Neural cell (in vitro differentiated cells): ENCODE measurements at regions not wholly inside any gene's neighbourhood (a gene's known extent, or its start where the extent isn't known, plus 50 kb on each side); places are given as distances from the start of the nearest gene placed in this dataset.

Experiments
- CTCF ChIP-seq: fragments of 450-650 bp; IDR thresholded peaks from 2 replicates; pipeline ENCODE4 v1.5.1; 2014; ENCODE audit warnings: antibody characterized with exemption, mild to moderate bottlenecking, moderate library complexity; ENCODE audit not compliant: poor library complexity, severe bottlenecking
- POLR2AphosphoS5 ChIP-seq: IDR thresholded peaks from 2 replicates; pipeline ENCODE4 v1.6.1; 2012
- SMC3 ChIP-seq: fragments of 450-650 bp; conservative IDR thresholded peaks from 2 replicates; pipeline ENCODE4 v1.6.1; 2014; ENCODE audit warnings: antibody characterized with exemption, mild to moderate bottlenecking, moderate library complexity; ENCODE audit not compliant: poor library complexity

GRCh38 chr11:44404736-44405395 lies 94.9 kb upstream of the ALX4 start:
- TF ChIP-seq CTCF (no peak), POLR2AphosphoS5 (no peak), SMC3 (no peak)
